ENCODE measurements at regions not wholly inside any gene's neighbourhood (a gene's known extent, or its start where the extent isn't known, plus 50 kb on each side); places are given as distances from the start of the nearest gene placed in this dataset.

DNA sequence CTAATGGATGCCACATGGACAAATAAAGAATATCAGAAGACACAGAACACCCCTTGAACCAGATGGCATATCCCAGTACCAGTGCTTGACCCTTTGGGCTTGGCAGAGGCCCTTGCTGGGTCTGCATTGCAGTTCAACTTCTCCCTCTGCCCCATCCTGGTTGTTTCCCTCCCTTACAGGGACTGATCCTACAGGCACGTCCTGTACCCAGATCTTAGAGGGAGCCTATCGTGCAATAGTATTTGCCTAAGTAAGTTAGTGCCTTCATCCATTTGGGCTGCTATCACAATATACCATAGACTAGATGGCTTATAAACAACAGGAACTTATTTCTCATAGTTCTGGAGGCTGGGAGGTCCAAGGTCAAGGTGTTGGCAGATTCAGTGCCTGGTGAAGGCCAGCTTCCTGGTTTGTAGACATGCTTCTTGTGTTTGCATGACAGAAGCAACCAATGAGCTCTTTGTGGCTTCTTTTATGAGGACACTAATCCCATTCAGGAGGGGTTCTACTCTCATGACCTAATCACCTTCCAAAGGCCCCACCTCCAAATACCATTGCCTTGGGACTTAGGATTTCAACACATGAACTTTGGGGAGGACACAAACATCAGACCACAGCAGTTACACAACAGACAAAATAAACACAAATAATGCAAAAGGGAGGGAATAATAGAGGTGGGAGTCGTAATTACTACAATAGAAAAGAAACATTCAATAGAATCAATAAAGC lies 146.5 kb upstream of the MSX1 start:
- DNase-seq (no peak), ATAC-seq (ENCODE audit: poor library complexity) (no peak)
- intact Hi-C loops (cut with DNase I) = no loop called here

DNA sequence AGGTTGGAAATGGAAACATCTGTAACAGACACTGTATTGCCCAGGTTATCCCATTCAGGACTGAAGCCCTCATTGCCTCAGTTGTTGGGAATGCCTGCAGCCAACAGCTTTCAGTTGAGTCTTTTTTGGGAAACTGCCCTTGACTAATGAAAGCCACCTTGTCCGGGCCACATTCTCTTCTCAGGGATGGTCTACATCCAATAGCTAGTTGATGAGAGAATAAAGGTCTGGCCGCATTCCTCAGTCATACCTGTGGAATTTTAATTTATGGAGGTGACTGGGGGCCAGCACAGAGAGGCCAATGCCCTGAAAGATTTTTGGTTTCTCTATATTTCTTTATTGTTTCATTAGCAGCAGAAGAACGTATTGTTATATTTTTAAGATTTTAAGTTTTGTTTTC lies 147.6 kb upstream of the MSX1 start:
- no peak for ATAC-seq (ENCODE audit: poor library complexity)
- intact Hi-C loops (cut with DNase I) = no loop called here
- no peak for DNase-seq

DNA sequence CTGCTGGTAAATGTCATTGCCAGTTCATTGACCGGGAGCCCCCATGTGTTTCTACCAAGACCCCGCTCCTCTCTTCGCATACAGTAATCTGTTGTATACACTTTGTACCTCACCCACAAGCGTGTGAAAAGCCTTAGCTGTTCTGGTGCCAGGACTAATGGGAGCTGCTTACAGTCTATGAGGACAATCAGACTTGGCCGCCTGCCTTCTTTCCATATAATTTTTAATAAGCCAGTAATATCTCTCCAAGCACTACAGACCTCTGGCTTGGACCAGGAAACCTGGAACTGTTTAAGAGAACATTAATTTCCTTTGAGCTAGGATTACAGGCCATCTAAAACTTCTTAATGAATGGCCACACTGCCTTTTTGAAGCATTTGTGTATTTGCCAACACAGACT lies 149.7 kb upstream of the MSX1 start:
- ATAC-seq (ENCODE audit: poor library complexity) = no peak
- DNase-seq = no peak
- intact Hi-C loops (cut with DNase I) = no loop called here

DNA sequence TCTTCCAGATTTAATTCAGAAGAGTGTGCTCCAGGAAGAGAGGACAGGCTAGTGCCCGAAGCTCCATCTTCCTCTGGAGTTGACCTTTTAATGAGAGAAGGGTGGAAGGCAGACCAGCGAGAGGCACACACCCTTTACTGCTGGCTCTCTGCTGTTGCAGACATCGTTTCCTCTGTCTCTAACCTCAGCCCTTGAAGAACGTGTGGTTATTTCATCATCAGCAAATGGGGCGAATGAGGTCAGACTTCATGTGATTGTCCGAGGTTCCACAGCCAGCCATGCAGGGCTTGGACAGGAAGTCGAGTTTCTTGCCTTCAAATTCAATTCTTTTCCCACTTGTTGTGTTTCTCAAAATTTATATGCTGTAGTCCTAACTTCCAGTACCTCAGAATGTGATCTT lies 155.2 kb upstream of the MSX1 start:
- ATAC-seq (ENCODE audit: poor library complexity) (no peak), DNase-seq (no peak)
- intact Hi-C loops (cut with DNase I) = no loop called here

DNA sequence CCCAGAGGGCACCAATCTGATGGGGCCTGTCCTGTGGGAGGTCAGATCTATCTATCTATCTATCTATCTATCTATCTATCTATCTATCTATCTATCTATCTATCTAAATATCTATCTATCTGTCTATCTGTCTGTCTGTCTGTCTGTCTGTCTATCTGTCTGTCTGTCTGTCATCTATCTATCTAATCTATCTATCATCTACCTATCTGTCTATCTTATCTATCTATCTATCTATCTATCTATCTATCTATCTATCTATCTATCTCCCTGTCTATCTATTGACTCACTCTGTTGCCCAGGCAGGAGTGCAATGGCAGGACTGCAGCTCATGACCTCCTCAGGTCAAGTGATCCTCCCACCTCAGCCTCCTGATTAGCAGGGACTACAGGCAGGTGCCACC lies 155.7 kb upstream of the STX18 start:
- DNase-seq (no peak), ATAC-seq (ENCODE audit: poor library complexity) (no peak)
- intact Hi-C loops (cut with DNase I) = no loop called here

DNA sequence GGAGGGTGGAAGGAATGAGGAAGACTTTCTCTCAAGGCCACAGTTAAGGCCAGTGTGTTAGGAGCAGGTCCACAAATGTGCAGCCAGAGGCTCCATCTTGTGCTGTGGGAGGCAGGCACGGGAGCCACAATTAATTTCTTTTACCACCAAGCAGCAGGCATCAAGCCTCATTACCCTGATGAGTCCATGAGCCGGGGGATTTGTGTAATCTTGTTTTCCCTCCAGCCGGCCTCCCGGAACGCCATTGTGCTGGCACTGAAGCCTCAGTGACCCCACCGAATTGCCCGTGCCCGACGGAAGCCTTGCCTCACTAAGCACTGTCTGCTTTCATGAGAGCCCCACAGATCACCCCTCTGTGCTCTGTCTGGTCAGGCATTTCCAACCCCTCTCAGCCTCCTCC lies 154.7 kb upstream of the STX18 start:
- intact Hi-C loops (cut with DNase I) = no loop called here
- no peak for DNase-seq
- no peak for ATAC-seq (ENCODE audit: poor library complexity)

DNA sequence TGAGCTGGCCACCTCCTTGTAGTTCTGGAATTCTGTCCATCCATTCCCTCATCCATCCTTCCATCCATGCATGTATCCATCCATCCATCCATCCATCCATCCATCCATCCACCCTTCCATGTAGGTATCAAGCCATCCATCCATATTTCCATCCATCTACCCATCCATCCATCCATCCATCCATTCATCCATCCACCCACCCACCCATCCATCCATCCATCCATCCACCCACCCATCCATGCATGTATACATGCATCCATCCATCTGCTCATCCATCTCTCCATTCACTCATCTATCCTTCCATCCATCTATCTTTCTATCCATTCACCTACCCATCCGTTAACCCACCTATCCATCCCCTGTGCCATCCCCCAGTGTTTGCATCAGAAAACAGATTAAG lies 153.6 kb upstream of the STX18 start:
- ATAC-seq (ENCODE audit: poor library complexity) = no peak
- DNase-seq = no peak
- intact Hi-C loops (cut with DNase I) = no loop called here

DNA sequence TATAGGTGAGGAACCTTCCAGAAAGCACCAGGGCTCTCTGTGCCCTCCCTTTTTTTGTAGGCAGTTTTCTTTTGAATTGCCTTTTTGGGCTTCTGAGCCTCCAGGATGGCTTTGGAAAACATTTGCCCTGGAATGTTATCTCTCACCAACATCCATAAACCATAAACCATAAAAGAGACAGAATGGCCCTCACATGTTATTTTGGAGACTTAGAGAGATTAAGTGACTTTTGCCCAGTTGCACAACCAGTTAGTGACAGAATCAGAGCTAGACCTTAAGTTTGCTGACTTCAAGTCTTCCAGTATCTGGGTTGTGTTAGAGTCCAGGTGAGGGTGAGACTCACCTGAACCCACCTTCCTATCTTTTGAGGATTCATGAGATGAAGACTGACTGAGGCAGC lies 153.0 kb upstream of the STX18 start:
- ATAC-seq (ENCODE audit: poor library complexity) = no peak
- DNase-seq = no peak
- intact Hi-C loops (cut with DNase I) = no loop called here

DNA sequence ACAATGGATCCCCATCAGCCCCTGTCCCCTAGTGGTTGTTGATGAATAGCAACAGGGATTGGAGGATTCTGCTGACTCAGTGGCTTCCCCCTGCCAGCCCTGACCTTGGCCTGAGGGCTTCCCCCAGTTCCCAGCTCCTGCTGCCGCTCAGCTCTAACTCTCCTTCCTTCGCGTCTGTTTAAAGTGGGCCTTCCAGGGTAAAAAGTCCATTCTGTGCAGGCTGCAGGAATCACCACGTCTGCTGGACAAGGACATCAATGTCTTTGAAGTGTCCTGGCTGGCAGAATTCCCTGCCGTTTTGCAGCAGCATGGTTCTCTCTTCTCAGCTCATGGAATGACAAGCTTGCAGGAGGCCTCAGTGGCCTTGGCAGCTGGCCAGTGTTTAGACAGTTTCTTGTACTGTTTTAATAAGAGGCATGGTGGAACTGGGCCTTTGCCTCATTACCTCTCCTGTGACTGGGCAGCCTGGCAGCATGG lies 152.5 kb upstream of the STX18 start:
- ATAC-seq (ENCODE audit: poor library complexity) (peak; percentile 75), DNase-seq (peak; percentile 59)
- intact Hi-C loops (cut with DNase I) = no loop called here

DNA sequence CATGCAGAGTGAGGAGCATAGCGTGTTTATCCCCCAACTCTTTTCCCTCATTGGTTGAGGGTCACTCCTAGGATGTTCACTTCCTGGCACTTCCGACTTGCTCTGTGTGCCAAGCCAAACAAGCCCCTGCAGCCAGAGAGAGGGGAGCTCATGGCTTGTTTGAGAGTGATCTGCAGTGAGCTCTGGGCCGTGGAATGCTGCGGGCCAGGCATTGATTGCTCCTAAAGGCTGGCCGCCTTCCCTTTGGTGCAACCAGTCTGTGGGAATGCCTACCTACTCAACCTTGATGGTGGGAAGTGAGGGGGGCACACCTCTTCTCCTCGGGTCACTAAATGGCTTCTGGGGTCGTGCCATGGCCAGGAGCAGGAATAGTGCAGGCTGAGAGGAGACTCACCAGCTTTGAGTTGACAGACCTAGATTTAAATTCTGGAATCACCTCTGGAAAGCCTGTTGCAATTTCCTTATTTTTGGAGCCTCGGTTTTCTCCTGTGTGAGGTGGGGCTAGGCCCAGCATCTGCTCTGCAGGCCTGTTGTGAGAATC lies 152.0 kb upstream of the STX18 start:
- ATAC-seq (ENCODE audit: poor library complexity) (no peak), DNase-seq (no peak)
- intact Hi-C loops (cut with DNase I) = no loop called here

DNA sequence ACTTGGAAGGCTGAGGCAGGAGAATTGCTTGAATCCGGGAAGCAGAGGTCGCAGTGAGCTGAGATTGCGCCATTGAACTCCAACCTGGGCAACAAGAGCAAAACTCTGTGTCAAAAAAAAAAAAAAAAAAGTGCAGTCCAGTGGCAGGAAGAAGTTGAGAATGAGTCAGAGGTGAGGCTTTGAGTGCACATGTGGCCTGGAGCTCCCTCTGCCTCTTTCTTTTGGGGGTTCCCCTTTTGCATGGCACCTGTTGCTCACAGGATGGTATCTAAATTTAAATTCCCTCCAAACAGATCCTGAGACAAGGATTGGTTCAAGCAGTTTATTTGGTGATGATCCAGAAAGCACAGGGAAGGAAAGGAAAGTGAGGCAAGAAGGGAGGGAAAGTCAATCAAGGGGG lies 151.4 kb upstream of the STX18 start:
- ATAC-seq (ENCODE audit: poor library complexity) = no peak
- intact Hi-C loops (cut with DNase I) = no loop called here
- DNase-seq = no peak

DNA sequence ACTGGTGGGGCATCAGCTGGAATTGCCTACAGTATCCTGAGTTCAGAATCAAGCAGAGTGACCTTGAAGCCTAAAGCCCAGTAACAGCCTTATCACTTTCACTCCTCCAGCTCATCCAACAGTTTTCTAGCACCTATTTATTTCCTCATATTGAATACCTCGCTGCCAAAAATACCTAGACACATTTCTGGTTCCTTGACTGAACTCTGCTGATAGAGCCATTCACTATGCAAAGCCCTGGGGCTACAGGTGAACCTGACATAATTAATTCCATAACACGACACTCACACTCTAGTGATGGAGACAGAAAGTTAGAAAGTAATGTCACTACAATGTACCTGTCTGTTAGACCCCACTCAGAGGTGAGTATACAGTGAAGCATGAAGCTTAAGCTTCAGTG lies 149.0 kb upstream of the STX18 start:
- intact Hi-C loops (cut with DNase I) = no loop called here
- ATAC-seq (ENCODE audit: poor library complexity) (no peak), DNase-seq (no peak)

DNA sequence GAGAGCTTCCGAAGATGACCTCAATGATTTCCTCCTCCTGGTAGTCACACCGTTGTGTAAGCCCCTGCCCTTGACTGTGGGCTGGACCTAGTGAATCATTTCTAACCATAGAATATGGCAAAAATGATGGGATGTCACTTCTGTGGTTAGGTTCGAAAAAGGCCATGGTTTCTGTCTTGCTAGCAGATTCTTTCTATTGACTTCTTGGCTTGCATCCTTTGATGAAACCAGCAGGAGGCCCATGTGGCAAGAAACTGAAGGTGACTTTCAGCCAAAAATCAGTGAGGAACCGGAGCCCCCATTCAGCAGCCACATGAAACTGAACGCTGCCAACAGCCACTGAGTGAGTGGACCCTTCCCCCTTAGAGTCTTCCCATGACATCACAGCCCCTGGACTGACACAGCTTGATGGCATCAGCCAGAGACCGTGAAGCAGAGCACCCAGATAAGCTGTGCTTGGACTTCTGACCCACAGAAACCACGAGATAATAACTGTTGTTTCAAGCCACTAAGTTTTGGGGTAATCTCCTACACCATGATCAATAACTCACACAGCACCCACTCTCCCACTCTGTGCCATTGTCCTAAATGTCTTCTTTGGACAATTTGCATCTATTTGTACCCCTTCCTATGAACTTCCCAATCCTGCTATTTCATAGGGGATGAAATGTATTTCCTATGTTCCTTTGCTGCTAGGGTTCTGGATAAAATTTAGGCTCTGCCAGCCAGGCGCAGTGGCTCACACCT lies 148.0 kb upstream of the STX18 start:
- no peak for DNase-seq
- intact Hi-C loops (cut with DNase I) = no loop called here
- ATAC-seq (ENCODE audit: poor library complexity) = no peak

DNA sequence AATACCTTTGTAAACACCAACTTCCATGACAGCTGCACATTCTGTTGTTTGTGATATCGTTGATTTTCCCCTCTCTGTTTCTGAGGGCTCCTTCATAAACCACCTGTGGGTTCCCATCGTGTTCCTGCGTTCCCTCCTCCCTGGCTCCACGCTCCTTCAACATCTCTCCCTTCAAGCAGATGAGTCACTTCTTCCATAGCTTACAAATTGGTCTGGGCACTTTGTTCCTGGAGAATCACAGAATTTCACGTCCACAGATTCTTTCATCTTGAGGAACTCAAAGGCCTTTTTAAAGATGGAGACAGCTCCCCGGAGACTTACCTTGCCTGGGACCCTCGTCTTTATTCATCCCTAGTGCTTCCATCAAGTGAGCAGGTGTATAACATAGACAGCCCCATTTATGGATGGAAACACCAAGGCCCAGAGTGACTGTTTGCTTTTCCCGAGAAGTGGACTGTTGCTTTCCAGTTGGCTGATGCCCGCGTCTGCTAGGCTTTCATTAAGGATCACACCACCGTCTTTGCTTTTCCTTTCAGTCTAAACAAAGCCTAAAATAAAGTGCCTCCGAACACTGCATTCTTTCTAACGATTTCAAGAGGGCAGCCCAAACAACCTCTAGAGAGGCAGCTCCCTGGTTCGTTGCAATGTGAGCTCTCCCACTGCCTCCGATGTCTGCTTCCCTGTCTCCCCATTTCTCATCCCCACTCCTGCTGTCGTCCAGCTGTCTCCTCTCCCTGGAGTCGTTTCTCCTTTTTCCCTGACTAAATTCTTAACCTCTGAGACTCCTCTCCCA lies 146.3 kb upstream of the STX18 start:
- DNase-seq = no peak
- ATAC-seq (ENCODE audit: poor library complexity) = no peak
- intact Hi-C loops (cut with DNase I) = no loop called here

DNA sequence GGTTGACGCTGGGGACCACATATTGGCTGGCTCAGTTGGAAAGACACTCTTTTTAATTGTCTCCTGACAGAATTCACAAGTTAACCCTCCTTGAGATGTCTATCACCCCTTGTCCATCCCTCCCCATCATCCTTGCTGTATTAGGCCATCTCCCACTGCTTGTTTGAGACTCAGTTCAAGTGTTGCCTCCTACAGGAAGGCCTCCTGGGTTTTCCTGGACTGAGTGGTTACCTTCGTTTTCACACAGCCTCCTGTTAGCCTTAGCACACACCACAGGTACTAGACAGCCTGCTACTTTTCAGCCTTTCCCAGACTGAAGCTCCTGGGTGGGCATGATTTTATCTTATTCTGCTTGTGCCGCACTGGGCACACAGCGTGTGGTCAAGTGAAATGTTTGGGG lies 145.3 kb upstream of the STX18 start:
- no peak for ATAC-seq (ENCODE audit: poor library complexity)
- intact Hi-C loops (cut with DNase I) = no loop called here
- DNase-seq = no peak

DNA sequence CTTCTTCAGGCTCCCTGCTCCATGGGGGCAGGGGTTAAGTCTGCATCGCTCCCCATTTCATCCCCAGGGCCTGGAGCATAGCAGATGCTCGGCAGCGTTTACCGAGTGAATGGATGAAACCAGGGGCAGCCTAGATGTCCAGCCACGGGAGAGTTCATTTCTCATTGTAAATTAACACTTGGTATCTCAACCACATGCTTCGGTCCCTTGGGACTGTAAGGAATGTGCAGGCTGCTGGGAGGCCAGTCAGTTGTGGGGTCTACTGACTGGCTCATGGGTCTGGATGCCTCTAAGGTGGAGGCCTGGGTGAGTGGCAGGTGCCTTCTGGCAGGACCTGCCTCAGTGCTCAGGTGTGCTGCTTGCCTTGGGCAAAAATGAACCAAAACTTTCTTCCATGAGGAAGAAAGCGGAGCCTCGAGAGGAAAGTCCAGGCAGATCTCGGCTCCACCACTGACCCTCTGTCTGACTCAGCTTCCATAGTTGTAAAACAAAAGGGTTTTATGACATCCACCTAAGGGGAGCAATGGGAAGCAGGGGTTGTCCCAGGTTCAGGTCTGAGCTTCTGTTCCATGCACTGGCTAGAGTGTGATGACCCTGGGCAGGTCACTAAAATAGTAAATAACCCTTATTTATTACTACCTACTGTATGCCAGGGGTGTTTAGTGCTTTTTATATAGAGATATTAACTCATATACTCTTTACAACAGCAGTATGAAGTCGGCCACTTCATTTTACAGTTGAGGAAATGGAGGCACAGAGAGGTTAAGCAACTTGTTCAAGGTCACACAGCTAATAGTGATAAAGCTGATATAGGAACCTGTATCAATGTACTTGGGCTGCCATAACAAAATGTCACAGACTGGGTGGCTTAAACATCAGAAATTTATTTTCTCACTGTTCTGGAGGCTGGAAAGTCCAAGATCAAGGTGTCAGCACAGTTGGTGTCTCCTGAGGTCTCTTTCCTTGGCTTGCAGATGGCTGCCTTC lies 144.3 kb upstream of the STX18 start:
- ATAC-seq (ENCODE audit: poor library complexity) = no peak
- intact Hi-C loops (cut with DNase I) = no loop called here
- DNase-seq = no peak

DNA sequence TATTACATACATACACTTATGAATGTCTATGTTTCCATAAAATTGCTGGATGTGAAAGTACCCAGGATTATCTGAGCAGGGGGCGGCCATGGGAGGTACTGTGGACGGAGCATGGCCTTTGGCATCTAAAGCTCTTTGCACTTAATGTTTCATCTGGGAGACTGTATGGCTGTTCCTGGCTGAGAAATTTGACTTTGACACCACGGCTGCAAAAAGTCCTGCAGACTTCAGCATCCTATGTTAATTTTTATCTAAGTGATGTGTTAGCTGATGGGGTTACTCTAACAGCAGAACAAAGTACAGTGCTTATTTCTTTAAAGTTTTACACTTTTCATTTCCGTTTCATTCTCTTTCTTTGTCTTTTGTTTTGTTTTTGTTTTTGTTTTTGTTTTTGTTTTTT lies 139.8 kb upstream of the STX18 start:
- intact Hi-C loops (cut with DNase I) = no loop called here
- ATAC-seq (ENCODE audit: poor library complexity) = no peak
- DNase-seq = no peak

DNA sequence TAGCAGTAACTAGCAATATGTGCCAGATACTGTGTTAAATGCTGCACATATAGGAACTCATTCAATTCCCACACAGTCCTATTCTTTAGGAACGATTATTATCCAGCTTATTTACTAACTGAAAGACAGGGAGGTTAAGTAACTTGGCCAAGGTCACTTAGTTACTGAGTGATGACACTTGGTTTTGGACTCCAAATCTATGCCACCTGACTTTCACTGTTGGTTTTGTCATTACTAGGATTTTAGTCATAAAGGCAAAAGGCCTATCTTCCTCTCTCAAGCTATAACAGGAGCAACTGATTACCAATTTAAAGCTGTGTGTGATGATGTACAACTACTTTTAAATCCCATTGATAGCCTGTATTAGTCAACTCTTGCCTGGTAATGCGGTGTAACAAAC lies 138.9 kb upstream of the STX18 start:
- ATAC-seq (ENCODE audit: poor library complexity) = no peak
- intact Hi-C loops (cut with DNase I) = no loop called here
- no peak for DNase-seq

Data from Right ventricle myocardium superior (tissue), 1 donor.